ENCODE measurements at regions not wholly inside any gene's neighbourhood (a gene's known extent, or its start where the extent isn't known, plus 50 kb on each side); places are given as distances from the start of the nearest gene placed in this dataset.

- TF ChIP-seq, protein P1, sequence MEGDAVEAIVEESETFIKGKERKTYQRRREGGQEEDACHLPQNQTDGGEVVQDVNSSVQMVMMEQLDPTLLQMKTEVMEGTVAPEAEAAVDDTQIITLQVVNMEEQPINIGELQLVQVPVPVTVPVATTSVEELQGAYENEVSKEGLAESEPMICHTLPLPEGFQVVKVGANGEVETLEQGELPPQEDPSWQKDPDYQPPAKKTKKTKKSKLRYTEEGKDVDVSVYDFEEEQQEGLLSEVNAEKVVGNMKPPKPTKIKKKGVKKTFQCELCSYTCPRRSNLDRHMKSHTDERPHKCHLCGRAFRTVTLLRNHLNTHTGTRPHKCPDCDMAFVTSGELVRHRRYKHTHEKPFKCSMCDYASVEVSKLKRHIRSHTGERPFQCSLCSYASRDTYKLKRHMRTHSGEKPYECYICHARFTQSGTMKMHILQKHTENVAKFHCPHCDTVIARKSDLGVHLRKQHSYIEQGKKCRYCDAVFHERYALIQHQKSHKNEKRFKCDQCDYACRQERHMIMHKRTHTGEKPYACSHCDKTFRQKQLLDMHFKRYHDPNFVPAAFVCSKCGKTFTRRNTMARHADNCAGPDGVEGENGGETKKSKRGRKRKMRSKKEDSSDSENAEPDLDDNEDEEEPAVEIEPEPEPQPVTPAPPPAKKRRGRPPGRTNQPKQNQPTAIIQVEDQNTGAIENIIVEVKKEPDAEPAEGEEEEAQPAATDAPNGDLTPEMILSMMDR (conservative IDR thresholded peaks at IDR 0.05; ENCODE audit: control insufficient read depth, insufficient read depth, low read depth, low read length), result no peak
- no peak for DNase-seq (ENCODE audit: low read depth)
- H3K4me3 ChIP-seq (ENCODE audit: control insufficient read depth, low read depth, low read length), result no peak overlapping the region
These were observed 268.9 kb downstream of the HAUS1 start for GRCh38 chr18:46373131-46373530.

DNA sequence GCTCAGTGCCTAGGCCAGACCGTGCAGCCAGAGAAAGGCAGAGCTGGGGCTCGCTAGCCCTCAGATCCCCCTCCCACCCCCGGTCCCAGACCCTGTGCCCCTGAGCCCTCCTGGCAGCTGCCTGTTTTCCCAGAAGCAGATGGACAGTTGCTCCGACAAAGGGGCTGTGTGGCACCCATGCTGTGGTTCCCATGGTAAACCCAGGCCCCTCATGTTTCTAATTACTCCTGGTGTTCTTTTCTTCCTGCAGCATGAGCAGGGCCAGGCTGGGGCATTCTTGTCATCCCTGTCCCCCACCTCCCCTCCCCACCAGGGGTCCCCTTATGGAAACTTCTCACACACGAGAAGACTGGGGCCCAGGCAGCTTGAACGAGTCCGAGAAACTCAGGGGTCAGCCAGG lies 269.6 kb downstream of the HAUS1 start:
- H3K4me3 ChIP-seq (ENCODE audit: control insufficient read depth, low read depth, low read length), result no peak overlapping the region
- TF ChIP-seq, protein P1 (conservative IDR thresholded peaks at IDR 0.05; ENCODE audit: control insufficient read depth, insufficient read depth, low read depth, low read length), result no peak
- DNase-seq (ENCODE audit: low read depth), result no peak

DNA sequence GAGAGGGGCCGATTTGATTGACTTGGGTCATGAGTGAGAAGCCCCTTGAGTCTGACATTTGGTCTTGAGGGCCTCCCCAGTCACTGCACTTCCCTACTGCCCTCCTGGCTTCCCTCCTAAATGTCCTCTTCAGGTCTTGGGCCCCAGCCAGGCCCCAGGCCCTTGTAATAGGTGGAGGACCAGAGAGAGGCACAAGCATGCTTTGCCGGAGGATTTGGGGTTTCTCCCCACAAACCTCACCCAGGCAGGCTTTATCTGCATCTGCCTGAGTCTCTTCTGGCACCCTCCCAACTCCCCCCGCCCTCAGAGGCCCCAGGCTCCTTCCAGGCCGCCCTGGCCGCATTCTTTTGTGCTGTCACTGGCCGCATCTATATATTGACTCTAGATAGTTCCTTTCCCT lies 270.7 kb downstream of the HAUS1 start:
- TF ChIP-seq, protein P1 (conservative IDR thresholded peaks at IDR 0.05; ENCODE audit: control insufficient read depth, insufficient read depth, low read depth, low read length), result no peak
- no peak for DNase-seq (ENCODE audit: low read depth)
- H3K4me3 ChIP-seq (ENCODE audit: control insufficient read depth, low read depth, low read length), result no peak overlapping the region

GRCh38 chr18:46377557-46377956 lies 273.4 kb downstream of the HAUS1 start:
- DNase-seq (ENCODE audit: low read depth), result no peak
- H3K4me3 ChIP-seq (ENCODE audit: control insufficient read depth, low read depth, low read length), result no peak overlapping the region
- TF ChIP-seq, protein P1 (conservative IDR thresholded peaks at IDR 0.05; ENCODE audit: control insufficient read depth, insufficient read depth, low read depth, low read length), result no peak

GRCh38 chr18:46378126-46378863 lies 274.1 kb downstream of the HAUS1 start:
- no peak overlapping the region for H3K4me3 ChIP-seq (ENCODE audit: control insufficient read depth, low read depth, low read length)
- TF ChIP-seq, protein P1 (conservative IDR thresholded peaks at IDR 0.05; ENCODE audit: control insufficient read depth, insufficient read depth, low read depth, low read length), result no peak
- DNase-seq (ENCODE audit: low read depth), result no peak

- DNase-seq (ENCODE audit: low read depth), result no peak
- no peak overlapping the region for H3K4me3 ChIP-seq (ENCODE audit: control insufficient read depth, low read depth, low read length)
- TF ChIP-seq, protein P1 (conservative IDR thresholded peaks at IDR 0.05; ENCODE audit: control insufficient read depth, insufficient read depth, low read depth, low read length), result no peak
These were observed 274.7 kb downstream of the HAUS1 start for GRCh38 chr18:46378864-46379207.
